ENCODE measurements at regions not wholly inside any gene's neighbourhood (a gene's known extent, or its start where the extent isn't known, plus 50 kb on each side); places are given as distances from the start of the nearest gene placed in this dataset.
"Not testable (repeated sequence)": the region's sequence is repeated elsewhere in the genome, so short reads cannot be mapped to it uniquely, and the experiment has no call there.

DNA sequence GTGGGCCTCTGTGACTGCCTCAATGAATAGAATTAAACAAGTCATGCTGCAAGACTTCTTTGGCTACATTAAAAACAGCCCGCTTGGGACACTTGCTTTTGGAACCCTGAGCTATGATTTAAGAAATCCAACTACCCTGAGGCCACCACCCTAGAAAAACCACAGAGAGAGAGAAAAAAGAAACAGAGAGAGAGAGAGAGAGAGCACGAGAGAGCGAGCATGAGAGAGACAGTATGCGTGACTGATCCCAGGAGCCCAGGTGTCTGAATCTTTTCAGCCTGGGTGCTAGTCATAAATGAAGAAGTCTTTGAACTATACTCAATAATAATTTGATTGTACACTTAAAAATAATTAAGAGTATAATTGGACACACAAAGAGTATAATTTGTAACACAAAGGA lies 123.1 kb upstream of the FREM1 start:
- no peak for DNase-seq (ENCODE audit: low spot score)

DNA sequence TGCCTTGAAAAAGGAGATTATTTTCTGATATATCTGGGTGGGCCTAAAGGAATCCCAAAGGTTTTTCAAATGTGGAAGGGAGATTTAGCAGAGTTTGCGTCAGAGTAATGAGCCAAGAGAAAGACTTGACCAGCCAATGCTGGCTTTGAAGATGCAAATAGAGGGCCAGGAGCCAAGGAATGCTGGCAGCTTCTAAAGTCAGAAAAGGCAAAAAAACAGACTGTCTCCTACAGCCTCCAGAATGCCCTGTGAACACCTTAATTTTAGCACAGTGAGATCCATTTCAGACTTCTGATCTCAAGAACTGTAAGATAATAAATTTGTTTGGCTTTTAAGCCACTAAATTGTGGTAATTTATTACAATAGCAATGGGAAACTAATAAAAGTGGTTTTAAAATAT lies 122.6 kb upstream of the FREM1 start:
- DNase-seq (ENCODE audit: low spot score), result no peak

DNA sequence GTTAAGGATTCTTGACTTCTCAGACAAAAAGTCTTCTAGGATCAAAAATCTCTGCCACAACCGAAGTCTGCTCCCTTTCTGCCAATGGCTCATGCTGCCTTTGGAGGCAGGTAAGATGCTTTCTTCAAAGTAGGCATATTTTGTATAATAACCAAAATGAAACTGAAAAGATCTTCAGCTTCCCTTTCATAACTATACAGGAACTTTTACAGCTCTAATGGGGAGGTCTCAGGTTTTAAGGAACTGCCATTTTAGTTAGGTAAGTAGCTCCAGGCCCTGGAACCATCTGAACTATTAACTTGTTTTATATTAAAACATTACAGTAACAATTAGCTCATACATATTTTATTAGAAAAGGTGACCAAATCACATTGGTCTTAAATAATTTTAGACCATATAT lies 110.9 kb upstream of the FREM1 start:
- DNase-seq (ENCODE audit: low spot score), result no peak

DNA sequence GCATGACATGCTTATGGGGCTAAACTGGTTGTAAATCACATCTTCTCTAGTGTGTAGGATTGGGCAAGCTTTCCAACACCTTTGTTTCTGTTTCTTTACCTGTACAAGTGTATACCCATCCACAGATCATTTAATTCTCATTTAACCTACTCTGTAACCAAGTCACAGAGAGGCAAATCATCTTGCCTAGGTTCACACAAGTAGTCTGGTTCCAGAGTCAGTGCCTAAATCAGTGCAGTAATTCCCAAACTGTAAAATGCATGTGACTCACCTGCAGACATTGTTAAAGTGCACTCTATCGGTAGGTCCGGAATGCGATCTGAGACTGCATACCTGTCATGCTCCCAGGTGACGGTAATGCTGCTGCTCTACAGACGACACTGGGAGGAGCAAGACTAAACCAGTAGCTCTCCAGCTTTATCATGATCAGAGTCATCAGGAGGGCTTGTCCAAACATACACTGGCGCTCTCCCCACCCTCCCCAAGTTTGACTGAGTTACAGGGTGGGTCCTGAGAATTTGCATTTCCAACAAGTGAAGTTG lies 107.9 kb upstream of the FREM1 start:
- DNase-seq (ENCODE audit: low spot score), result no peak

DNA sequence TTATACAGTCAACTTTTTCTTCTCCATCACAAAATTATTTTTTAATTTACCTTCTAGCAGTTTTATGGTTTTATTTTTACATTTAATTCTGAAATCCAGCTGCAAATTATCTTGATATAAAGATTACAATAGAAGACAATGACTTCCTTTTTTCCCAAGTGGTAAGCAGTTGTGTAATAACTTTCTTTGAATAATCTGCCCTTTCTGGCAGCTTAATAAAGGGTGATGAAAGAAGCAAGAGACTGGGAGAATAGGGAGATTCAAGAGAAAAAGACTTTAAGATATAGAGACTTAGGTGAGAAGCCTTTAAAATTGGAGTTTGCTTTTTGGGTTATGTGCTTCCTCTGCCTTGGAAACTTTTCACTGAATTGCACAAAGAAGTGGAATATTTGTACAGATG lies 100.4 kb upstream of the FREM1 start:
- DNase-seq (ENCODE audit: low spot score), result no peak

DNA sequence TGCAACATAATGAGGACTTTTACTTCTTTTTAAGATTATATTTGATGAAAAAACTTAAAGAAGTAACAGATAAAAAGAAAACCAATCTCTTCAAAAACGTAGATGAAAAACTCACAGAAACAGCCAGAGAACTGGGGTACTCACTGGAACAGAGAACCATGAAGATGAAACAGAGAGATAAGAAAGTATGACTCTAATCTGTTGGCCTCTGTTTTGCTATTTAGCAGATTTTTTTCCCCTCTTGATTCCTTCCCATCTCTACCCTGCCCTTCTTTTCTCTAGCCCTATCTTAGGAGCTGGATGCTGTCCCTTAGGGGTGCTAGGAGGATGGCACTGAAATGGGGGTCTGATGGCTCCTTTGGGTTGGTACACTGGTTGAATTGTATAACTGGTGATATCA lies 97.5 kb upstream of the FREM1 start:
- no peak for DNase-seq (ENCODE audit: low spot score)

DNA sequence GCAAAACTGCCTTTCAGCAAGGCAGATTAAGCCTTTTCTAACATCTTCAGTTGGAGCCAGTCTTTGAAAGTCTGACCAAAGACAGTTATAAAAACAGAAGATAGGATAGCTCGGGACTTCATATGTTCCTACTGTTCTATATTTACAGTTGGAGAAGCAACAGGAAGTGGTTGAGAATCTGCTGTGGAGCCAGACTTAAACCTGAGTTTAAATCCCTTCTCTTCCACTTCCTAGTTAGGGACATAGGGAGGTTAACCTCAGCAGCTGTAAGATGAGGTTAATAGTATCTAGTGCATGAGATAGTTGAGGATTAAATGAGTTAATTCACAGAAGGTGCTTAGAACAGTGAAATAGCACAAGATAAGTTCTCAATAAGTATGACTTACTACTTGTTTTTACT lies 84.5 kb upstream of the FREM1 start:
- no peak for DNase-seq (ENCODE audit: low spot score)

DNA sequence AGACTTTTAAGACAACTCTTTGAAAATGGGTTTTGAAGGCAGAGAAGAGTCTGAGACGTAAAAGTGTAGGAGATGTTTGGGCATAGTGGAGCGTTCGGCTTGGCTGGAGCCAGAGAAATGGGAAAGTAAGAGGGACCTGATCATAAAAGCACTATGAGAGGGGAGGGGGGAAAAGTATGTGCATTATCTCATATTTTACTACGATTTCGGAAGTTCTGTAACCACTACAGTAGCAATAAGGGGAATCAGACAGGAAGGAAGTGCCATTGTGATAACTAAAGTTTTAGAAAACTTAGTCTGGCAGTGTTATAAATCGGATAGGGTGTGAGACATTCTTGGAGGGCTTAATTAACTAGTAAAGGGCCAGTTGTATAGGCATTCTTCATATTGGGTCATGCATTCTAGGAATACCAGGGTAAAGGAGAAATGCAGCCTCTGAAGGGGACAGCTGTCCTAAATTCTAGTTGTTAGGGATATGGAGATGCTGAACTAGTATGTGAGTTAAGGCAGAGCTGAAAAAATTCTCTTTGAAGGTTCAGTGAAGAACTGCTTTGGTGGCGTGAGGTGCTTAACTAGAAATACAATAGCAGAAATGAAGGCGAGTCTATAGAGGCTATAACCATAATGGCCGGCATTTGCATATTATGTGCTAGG lies 83.8 kb upstream of the FREM1 start:
- DNase-seq (ENCODE audit: low spot score), result no peak

DNA sequence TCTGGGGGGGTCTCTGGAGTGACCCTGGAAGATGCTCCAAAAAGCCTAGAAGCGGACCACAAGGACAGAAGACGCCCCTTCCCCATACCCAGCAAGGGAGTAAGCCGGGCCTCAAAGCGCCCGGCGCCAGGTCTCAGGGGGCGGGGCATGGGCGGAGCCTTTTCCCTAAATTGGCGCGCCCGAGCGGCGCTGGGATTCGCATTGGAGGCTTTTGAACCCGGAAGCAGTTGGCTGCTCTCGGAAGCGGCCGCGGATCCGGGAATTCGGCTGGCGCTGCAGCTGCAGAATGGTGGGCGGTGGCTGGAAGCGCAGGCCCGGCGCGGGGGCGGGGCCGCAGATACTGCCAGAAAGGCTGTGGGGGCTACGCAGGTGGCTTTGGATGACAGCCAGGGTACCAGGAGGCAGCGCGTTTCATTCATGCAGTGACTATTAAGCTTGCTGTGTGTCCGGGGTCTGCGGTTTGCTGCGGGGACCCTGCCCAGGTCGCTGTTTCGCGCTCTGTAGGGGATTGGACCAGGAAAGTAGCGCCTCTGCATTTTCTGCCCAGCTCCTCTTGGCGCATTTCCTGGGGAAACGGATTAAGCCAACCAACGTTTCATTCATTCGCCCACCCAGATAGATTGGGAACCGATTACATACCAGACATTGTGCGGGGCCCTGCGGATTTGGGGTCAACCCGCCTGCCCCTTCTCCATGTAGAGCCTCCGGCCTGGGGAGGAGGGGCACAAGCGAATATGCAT lies 83.0 kb upstream of the FREM1 start:
- DNase-seq (ENCODE audit: low spot score), result no peak

DNA sequence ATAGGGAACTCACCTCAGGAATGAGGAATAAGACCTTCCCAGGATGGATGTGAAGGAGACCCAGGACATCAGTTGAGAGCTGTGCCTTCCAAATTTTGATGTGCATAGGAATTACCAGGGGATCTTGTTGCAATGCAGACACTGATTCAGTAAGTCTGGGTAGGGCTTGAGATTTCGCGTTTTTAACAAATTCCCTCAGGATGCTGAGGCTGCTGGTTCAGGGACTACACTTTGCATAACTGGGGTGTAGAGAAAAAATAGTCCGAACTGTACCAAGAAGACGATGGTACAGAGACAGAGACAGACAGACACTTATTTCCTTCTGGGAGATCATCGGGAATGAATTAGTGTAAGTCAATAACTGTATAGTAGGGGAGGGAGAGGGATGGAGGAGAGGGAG lies 82.3 kb upstream of the FREM1 start:
- DNase-seq (ENCODE audit: low spot score), result no peak

DNA sequence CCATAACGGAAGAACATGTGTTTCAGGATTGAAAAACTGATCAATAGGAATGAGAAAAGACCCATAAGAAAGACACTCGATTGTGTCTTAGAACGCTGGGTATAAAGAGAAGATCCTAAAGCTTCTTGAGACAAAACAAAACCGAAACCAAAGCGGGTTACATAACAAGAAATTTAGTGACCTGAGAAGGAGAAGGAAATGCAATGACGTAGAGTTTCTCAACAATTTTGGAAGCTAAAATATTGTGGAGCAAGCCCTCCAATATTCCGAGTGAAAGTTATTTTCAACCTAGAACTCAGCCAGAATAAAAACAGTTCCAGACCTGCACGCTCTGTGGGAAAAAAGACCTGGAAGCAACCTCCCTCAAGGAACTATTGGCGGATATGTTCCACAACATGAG lies 81.9 kb upstream of the FREM1 start:
- no peak for DNase-seq (ENCODE audit: low spot score)

DNA sequence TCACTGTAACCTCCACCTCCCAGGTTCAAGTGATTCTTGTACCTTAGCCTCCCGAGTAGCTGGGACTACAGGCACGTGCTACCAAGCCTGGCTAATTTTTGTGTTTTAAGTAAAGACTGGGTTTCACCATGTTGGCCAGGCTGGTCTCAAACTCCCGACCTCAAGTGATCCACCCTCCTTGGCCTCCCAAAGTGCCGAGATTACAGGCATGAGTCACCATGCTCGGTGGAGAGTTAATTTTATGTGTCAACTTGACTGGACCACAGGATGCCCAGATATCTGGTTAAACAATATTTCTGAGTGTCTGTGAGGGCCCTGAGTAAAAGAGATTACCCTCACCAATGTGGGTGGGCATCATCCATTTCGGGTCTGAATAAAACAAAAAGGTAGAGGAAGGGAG lies 80.4 kb upstream of the FREM1 start:
- DNase-seq (ENCODE audit: low spot score), result not testable (repeated sequence)

DNA sequence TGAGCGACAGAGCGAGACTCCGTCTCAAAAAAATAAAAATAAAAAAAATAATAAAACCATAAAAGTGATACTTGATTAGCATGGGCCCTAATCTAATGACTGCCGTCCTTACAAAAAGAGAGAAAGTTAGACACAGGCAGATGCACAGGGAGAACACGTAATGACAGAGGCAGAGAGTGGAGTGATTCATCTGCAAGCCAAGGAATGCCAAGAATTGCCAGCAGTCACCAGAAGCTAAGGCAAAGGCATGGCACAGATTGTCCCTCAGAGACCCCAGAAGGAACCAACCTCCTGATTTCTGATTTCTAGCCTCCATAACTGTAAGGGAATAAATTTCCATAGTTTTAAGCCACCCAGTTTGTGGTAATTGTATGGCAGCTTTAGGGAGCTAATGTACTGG lies 79.6 kb upstream of the FREM1 start:
- no peak for DNase-seq (ENCODE audit: low spot score)

DNA sequence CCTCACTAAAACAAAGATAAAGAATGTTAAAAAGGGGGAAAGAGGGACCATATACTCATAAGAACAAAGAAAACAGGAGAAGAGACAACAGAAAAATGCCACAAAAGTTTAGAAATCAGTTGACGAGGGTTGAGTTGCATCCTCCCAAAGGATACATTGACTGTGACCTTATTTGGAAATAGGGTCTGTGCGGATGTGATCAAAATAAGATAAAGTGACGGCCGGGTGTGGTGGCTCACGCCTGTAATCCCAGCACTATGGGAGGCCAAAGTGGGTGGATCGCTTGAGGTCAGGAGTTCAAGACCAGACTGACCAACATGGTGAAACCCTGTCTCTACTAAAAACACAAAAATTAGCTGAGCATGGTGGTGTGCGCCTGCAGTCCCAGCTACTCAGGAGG lies 79.1 kb upstream of the FREM1 start:
- DNase-seq (ENCODE audit: low spot score), result not testable (repeated sequence)

DNA sequence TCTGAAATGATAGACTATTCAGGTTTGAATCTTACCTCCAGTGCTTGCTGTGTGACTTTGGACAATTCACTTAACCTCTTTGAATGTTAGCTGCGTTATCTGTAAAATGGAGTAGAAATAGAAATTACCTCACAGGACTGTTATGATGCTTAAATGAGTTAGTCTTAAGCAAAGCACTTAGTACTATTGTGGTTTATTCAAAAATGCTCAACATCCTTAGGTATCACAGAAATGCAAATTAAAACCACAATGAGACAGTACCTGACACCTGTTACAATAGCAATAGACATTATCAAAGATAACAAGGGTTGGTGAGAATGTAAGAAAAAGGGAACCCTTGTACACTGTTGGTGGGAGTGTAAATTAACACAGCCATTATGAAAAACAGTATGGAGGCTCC lies 77.6 kb upstream of the FREM1 start:
- no peak for DNase-seq (ENCODE audit: low spot score)

DNA sequence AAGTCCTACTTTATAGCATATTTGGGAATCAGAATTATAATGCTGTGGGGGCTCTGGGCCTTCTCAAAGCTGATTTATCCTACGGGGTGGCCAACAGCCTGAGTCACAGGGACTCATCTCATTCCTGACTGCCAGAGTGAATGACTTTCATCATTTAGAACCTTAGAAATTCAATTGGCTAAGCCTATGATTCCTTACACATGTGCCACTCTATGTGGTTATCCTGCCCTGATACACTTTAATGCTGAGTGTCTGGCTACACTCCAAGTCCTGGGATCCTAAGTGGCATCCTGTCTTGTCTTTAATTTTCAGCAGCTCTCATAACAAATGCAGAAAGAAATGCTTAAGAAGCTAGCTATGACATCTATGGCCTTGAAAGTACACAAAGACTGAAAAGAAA lies 75.2 kb upstream of the FREM1 start:
- DNase-seq (ENCODE audit: low spot score), result no peak

DNA sequence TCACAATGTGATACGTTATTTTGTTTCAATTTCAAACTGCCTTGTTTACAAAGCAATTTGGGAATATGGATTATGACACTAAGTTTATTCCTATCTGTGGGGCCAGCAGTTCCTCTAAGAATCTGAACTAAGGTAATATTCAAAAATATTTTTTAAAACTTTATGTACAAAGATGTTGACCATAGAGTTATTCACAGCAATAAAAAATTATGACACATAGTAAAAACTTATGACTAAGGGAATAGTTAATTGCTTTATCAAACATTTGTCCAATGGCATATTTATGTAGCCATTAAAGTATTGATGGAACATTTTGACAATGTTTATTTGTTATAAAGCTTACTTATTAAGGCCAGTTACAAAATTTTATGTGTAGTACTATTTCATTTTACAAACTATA lies 73.4 kb upstream of the FREM1 start:
- no peak for DNase-seq (ENCODE audit: low spot score)

DNA sequence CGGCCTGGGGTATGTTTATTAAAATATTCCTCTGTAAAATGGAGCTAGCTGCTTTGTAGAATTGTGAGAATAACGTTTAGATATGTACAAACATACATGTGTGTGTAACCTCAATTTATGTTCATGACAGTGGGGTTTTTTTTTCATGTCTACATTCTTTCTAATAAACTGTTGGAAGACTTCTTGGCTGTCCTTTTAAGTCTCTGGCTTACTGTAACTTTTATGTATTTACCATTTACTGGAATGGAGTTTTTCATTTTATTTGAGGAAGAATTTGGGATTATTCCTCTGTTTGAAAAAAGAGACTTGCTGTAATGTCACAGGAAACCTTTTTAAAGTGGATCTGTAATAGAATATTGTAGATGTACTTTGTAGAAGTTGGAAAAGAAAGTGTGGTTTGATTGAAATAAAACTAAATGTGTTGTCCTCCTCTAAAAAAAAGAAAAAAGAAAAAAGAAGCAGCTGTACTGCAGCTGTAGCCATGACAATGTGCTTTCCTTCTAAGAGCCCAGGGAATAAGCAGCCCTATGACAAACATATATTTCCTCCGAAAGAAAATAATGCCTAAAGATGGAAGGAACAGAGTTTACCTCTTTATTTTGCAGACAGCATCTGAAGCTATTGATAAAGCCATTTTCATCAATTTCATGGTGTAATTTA lies 71.2 kb upstream of the FREM1 start:
- no peak for DNase-seq (ENCODE audit: low spot score)

DNA sequence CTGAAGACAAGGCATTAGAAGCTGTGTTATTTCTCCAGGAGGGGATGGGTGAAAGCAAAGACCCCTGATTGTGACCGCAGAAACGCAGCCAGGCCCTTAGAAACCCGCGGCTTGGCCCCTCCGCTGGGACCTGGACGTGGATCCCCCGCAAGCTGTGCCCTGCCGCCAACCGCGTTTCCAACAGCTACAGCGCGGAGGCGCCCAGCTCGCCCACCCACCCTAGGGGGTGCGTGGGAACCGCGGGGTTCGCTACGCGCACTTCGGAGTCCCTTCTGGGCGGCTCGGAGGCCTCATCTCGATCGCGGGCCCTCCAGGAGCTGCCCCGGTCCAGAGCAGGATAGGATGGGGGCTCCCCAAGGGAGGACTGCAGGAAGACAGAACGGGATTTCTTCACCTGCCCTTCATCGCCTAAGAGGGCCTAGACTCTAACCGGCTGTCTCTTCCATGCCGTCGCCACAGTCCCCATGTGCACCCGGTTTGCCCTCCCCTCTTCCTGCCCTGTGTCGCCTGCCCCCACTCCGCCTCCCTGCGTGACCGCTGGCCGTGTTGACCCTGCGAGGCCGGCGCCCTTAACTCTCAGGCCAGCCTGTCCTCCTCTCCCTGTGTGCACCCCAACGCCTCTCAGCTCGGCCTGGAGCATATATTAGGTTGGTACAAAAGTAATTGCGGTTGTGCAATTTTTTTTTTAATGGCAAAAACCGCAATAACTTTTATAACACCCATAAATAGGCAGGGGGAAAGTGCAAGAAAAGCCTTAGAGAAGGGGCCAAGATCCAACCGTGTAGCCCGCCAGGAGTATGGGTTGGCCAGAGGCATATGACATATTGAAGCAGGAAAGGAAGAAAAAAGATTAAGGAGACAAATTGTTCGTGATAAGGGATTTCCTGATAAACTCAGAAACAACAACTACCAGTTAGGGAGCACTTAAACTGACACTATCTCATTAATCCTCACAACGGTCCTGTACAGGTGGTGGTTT lies 68.1 kb upstream of the FREM1 start:
- DNase-seq (ENCODE audit: low spot score), result no peak

DNA sequence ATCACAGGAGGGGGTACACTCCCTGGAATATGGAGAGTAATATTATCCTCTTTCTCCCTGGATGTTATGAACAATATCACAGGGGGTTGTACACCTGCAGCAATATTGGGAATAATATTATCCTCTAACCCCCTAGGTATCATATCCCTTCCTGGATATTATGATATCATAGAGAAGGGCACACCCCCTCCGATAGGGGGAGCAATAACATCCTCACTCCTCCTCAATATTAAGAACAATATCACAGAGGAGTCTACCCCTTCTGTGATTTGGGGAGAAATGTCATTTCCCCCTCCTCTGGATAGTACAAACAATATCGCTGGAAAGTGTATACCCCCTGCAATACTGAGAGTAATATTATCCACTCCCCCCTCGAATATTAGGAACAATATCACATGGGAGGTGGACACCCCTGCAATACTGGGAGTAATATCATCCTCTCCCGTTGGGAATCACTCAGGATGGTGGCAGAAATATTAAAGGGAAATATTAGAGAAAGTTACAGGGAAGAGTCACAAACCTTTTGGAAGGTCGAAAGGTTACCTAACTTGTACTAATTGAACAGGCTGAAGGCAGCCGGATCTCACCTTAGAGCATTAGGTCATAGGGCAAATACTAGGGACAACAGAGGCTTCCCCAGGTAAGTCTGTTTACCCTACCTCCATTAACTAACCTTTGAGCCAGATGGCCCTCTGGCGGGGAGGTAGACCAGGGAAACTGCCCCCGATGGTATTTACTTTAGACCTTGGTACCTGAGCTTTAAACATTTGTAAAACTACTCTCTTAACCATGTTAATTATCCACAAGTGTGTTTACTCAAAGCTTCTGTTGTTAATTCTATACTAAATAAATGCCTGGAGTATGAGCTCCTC lies 57.5 kb upstream of the FREM1 start:
- DNase-seq (ENCODE audit: low spot score), result no peak
